PC-3 (cell line): ENCODE measurements at regions not wholly inside any gene's neighbourhood (a gene's known extent, or its start where the extent isn't known, plus 50 kb on each side); places are given as distances from the start of the nearest gene placed in this dataset.

Source experiments
- ATAC-seq: fragments of 200-7000 bp; cut with Tn5 transposase; 2 replicates; pipeline ENCODE4 v1.9.1; 2020; ENCODE audit warnings: mild to moderate bottlenecking, moderate library complexity
- BruUV-seq: library from RNA; stranded (reverse); fragments of 400-500 nt; replicated peaks from 2 replicates; lab custom pipeline; 2021; lab: Mats Ljungman, UMichigan
- CTCF ChIA-PET: fragments of 300-600 bp; sonication (Branson Sonifier 250); formaldehyde crosslinking; loops from one replicate; lab custom pipeline; 2022; ENCODE audit warnings: antibody characterized with exemption; lab: Charles Lee
- POLR2A ChIA-PET: fragments of 300-600 bp; sonication (Branson Sonifier 250); formaldehyde crosslinking; loops from one replicate; lab custom pipeline; 2022; ENCODE audit warnings: antibody characterized with exemption; ENCODE audit not compliant: unreplicated experiment; lab: Charles Lee
- DNase-seq: peaks from one replicate; pipeline ENCODE4 v3.0.0-alpha.2; 2015
- H2AFZ ChIP-seq: fragments of 300-600 bp; sonication (generic); 2 replicates; pipeline ENCODE4 v1.6.0; 2016; ENCODE audit warnings: antibody characterized with exemption, low read length
- H3F3A ChIP-seq: fragments of 300-600 bp; sonication (generic); one replicate; pipeline ENCODE4 v1.6.0; 2017; ENCODE audit warnings: antibody characterized with exemption, low read length, control low read depth, mild to moderate bottlenecking; ENCODE audit not compliant: unreplicated experiment
- H3K27ac ChIP-seq: fragments of 300-600 bp; sonication (generic); 2 replicates; pipeline ENCODE4 v1.5.1; 2016; ENCODE audit warnings: mild to moderate bottlenecking, low read length
- H3K27me3 ChIP-seq: fragments of 300-600 bp; sonication (generic); 2 replicates; pipeline ENCODE4 v1.6.1; 2016; ENCODE audit warnings: low read length, mixed read lengths
- H3K36me3 ChIP-seq: fragments of 300-600 bp; sonication (generic); 2 replicates; pipeline ENCODE4 v1.6.1; 2016; ENCODE audit warnings: low read depth, mixed run types, low read length, mixed read lengths
- H3K4me1 ChIP-seq: fragments of 300-600 bp; sonication (generic); 2 replicates; pipeline ENCODE4 v1.5.1; 2016; ENCODE audit warnings: low read length; ENCODE audit not compliant: insufficient read depth
- H3K4me2 ChIP-seq: fragments of 300-600 bp; sonication (generic); 2 replicates; pipeline ENCODE4 v1.6.0; 2016; ENCODE audit warnings: low read length
- H3K4me3 ChIP-seq: fragments of 300-600 bp; sonication (generic); 2 replicates; pipeline ENCODE4 v1.5.1; 2016; ENCODE audit warnings: mild to moderate bottlenecking, low read length, mixed read lengths
- H3K79me2 ChIP-seq: fragments of 300-600 bp; sonication (generic); 2 replicates; pipeline ENCODE4 v1.6.1; 2017; ENCODE audit warnings: low read length, mixed read lengths
- H3K9ac ChIP-seq: fragments of 300-600 bp; sonication (generic); 2 replicates; pipeline ENCODE4 v1.6.0; 2016; ENCODE audit warnings: mild to moderate bottlenecking, low read length
- H3K9me2 ChIP-seq: fragments of 300-600 bp; sonication (generic); replicated peaks from 2 replicates; pipeline ENCODE4 v1.6.1; 2016; ENCODE audit warnings: mixed run types, low read length, mixed read lengths
- H3K9me3 ChIP-seq: fragments of 300-600 bp; sonication (generic); 2 replicates; pipeline ENCODE4 v1.6.1; 2016; ENCODE audit warnings: low read length, mixed read lengths
- H4K20me1 ChIP-seq: fragments of 300-600 bp; sonication (generic); 2 replicates; pipeline ENCODE4 v1.6.1; 2016; ENCODE audit warnings: low read length, mixed read lengths
- CTCF ChIP-seq: fragments of 300-600 bp; sonication (generic); conservative IDR thresholded peaks from 2 replicates; pipeline ENCODE4 v1.5.1; 2017; ENCODE audit warnings: antibody characterized with exemption, low read depth, mild to moderate bottlenecking, low read length
- EZH2 ChIP-seq: fragments of 300-600 bp; sonication (generic); IDR thresholded peaks from one replicate; pipeline ENCODE4 v1.6.1; 2017; ENCODE audit warnings: antibody characterized with exemption, mild to moderate bottlenecking, low read length; ENCODE audit not compliant: unreplicated experiment
- EZH2phosphoT487 ChIP-seq: fragments of 300-600 bp; sonication (generic); IDR thresholded peaks from 2 replicates; pipeline ENCODE4 v1.6.1; 2018; ENCODE audit warnings: mild to moderate bottlenecking, antibody characterized with exemption, low read length, borderline replicate concordance
- intact Hi-C: fragments of 100-400 bp; cut with micrococcal nuclease; formaldehyde crosslinking; loops from 2 replicates; pipeline ENCODE4 v1.9.0; 2023

- H3K4me2 ChIP-seq, result no peak overlapping the region
- intact Hi-C loops, result no loop called here
- ATAC-seq (no peak), DNase-seq (no peak)
- no peak overlapping the region for H2AFZ ChIP-seq
- ChIA-PET CTCF (no interaction called here), POLR2A (no interaction called here)
- H3K4me1 ChIP-seq, result no peaks in the 10 kb centered on the region
- no TSS peak for BruUV-seq
- H3K36me3 ChIP-seq, result no peaks in the 10 kb centered on the region
- H4K20me1 ChIP-seq, result no peaks in the 10 kb centered on the region
- H3K9ac ChIP-seq, result no peak overlapping the region
- no peaks in the 10 kb centered on the region for H3K79me2 ChIP-seq
- H3K27me3 ChIP-seq, result no peaks in the 10 kb centered on the region
- no peak for TF ChIP-seq CTCF
- TF ChIP-seq EZH2, result no peak
- TF ChIP-seq EZH2phosphoT487, result no peak
- no peaks in the 10 kb centered on the region for H3F3A ChIP-seq
- H3K27ac ChIP-seq, result no peak overlapping the region
- H3K9me2 ChIP-seq, result no peaks in the 10 kb centered on the region
- no peak overlapping the region for H3K4me3 ChIP-seq
- H3K9me3 ChIP-seq, result no peaks in the 10 kb centered on the region
Observed at GRCh38 chr12:83388551-83388950, 701.8 kb downstream of the TMTC2 start.

GRCh38 chr12:83386527-83387264 is 700.0 kb downstream of the TMTC2 start:
- intact Hi-C loops, result no loop called here
- no TSS peak for BruUV-seq
- Histone ChIP-seq H3K4me2 (no peak overlapping the region), H3K27me3 (no peaks in the 10 kb centered on the region), H4K20me1 (no peaks in the 10 kb centered on the region), H3K9me2 (no peaks in the 10 kb centered on the region), H3K4me1 (no peaks in the 10 kb centered on the region), H3K9ac (no peak overlapping the region), H3K27ac (no peak overlapping the region), H3K9me3 (no peaks in the 10 kb centered on the region), H3K36me3 (no peaks in the 10 kb centered on the region), H3K4me3 (no peak overlapping the region), H2AFZ (no peak overlapping the region), H3K79me2 (no peaks in the 10 kb centered on the region), H3F3A (no peaks in the 10 kb centered on the region)
- CTCF ChIA-PET, result no interaction called here
- TF ChIP-seq EZH2, result no peak
- TF ChIP-seq CTCF, result no peak
- no peak for TF ChIP-seq EZH2phosphoT487
- ATAC-seq (no peak), DNase-seq (no peak)
- POLR2A ChIA-PET, result interaction anchor here (0.6 kb wide), 1 partner anchor 12 kb away, joined by 3 read pairs; no protein-coding TSS in a partner anchor

DNA sequence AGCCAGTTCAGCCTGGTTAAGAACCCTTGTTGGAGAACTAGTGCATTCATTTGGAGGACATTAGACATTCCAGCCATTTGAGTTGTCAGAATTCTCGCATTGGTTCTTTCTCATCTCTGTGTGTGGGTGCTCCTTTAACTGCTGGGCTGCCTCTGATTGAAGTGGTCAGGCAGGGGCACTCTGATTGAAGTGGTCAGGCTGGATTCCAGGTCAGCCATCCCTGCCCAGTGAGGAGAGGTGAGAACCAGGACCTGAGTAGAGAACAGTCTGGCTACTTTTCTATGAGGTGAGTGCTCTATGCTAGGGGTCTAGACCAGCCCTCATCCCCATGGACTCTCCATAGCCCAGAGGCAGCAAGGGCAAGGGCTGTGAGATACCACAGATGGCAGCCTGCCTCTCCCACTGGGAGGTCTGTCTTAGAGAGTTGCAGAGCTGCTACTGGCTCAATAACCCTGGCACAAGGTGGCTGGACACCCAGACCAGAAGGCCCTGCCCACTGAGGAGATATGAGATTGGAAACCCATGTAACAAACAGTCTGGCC is 691.6 kb downstream of the TMTC2 start:
- no peaks in the 10 kb centered on the region for H3K9me2 ChIP-seq
- no peak overlapping the region for H3K4me3 ChIP-seq
- no peak overlapping the region for H3K4me2 ChIP-seq
- H2AFZ ChIP-seq, result no peak overlapping the region
- ChIA-PET CTCF (interaction anchor here (0.6 kb wide), 1 partner anchor 9 kb away, joined by 4 read pairs; no protein-coding TSS in a partner anchor), POLR2A (interaction anchor here (0.6 kb wide), 1 partner anchor 60 kb away, joined by 4 read pairs; no protein-coding TSS in a partner anchor)
- no peak for TF ChIP-seq CTCF
- TF ChIP-seq EZH2phosphoT487, result no peak
- TF ChIP-seq EZH2, result no peak
- H4K20me1 ChIP-seq, result no peaks in the 10 kb centered on the region
- H3K27ac ChIP-seq, result no peak overlapping the region
- H3K27me3 ChIP-seq, result no peaks in the 10 kb centered on the region
- intact Hi-C loops, result no loop called here
- ATAC-seq (no peak), DNase-seq (no peak)
- H3K79me2 ChIP-seq, result no peaks in the 10 kb centered on the region
- no peaks in the 10 kb centered on the region for H3K4me1 ChIP-seq
- BruUV-seq, result no TSS peak
- H3K9ac ChIP-seq, result no peak overlapping the region
- no peaks in the 10 kb centered on the region for H3F3A ChIP-seq
- no peaks in the 10 kb centered on the region for H3K36me3 ChIP-seq
- H3K9me3 ChIP-seq, result no peaks in the 10 kb centered on the region
